ENCODE measurements at regions not wholly inside any gene's neighbourhood (a gene's known extent, or its start where the extent isn't known, plus 50 kb on each side); places are given as distances from the start of the nearest gene placed in this dataset.

- no peak for DNase-seq
- Histone ChIP-seq H3K4me3 (no peak overlapping the region), H3K27ac (replicated peaks) (no peak overlapping the region), H3K4me1 (no peaks in the 10 kb centered on the region), H3K36me3 (no peaks in the 10 kb centered on the region), H3K9me3 (replicated peaks) (peaks cover 5% of the 10 kb centered on the region), H3K27me3 (ENCODE audit: low read depth) (no peaks in the 10 kb centered on the region)
- TF ChIP-seq CTCF (IDR thresholded peaks at IDR 0.05; ENCODE audit: borderline replicate concordance): no peak
- intact Hi-C loops (cut with micrococcal nuclease): no loop called here
Observed at GRCh38 chr7:119465798-119466305, 807.1 kb upstream of the KCND2 start.

- intact Hi-C loops (cut with micrococcal nuclease): no loop called here
- Histone ChIP-seq H3K27ac (replicated peaks) (no peak overlapping the region), H3K27me3 (ENCODE audit: low read depth) (no peaks in the 10 kb centered on the region), H3K4me1 (no peaks in the 10 kb centered on the region), H3K9me3 (replicated peaks) (no peaks in the 10 kb centered on the region), H3K4me3 (no peak overlapping the region), H3K36me3 (no peaks in the 10 kb centered on the region)
- TF ChIP-seq CTCF (IDR thresholded peaks at IDR 0.05; ENCODE audit: borderline replicate concordance): no peak
- no peak for DNase-seq
Observed at GRCh38 chr7:119472408-119473038, 800.5 kb upstream of the KCND2 start.

GRCh38 chr7:119482209-119482608 is 790.8 kb upstream of the KCND2 start:
- peaks cover 13% of the 10 kb centered on the region for H3K9me3 ChIP-seq (replicated peaks)
- intact Hi-C loops (cut with micrococcal nuclease): no loop called here
- TF ChIP-seq CTCF (IDR thresholded peaks at IDR 0.05; ENCODE audit: borderline replicate concordance): no peak
- H3K27me3 ChIP-seq (ENCODE audit: low read depth): no peaks in the 10 kb centered on the region
- no peak overlapping the region for H3K27ac ChIP-seq (replicated peaks)
- no peak overlapping the region for H3K4me3 ChIP-seq
- no peak for DNase-seq
- H3K4me1 ChIP-seq: no peaks in the 10 kb centered on the region
- no peaks in the 10 kb centered on the region for H3K36me3 ChIP-seq

GRCh38 chr7:119482671-119483070 is 790.3 kb upstream of the KCND2 start:
- TF ChIP-seq CTCF (IDR thresholded peaks at IDR 0.05; ENCODE audit: borderline replicate concordance): no peak
- Histone ChIP-seq H3K4me3 (no peak overlapping the region), H3K4me1 (no peaks in the 10 kb centered on the region), H3K27ac (replicated peaks) (no peak overlapping the region), H3K9me3 (replicated peaks) (peaks cover 17% of the 10 kb centered on the region), H3K36me3 (no peaks in the 10 kb centered on the region), H3K27me3 (ENCODE audit: low read depth) (no peaks in the 10 kb centered on the region)
- intact Hi-C loops (cut with micrococcal nuclease): no loop called here
- DNase-seq: no peak

- no peak overlapping the region for H3K4me3 ChIP-seq
- no peaks in the 10 kb centered on the region for H3K27me3 ChIP-seq (ENCODE audit: low read depth)
- H3K9me3 ChIP-seq (replicated peaks): peaks cover 18% of the 10 kb centered on the region
- TF ChIP-seq CTCF (IDR thresholded peaks at IDR 0.05; ENCODE audit: borderline replicate concordance): no peak
- intact Hi-C loops (cut with micrococcal nuclease): no loop called here
- H3K27ac ChIP-seq (replicated peaks): no peak overlapping the region
- H3K36me3 ChIP-seq: no peaks in the 10 kb centered on the region
- H3K4me1 ChIP-seq: no peaks in the 10 kb centered on the region
- DNase-seq: no peak
Observed at GRCh38 chr7:119483364-119483763, 789.6 kb upstream of the KCND2 start.
